PC-9 (cell line): ENCODE measurements at regions not wholly inside any gene's neighbourhood (a gene's known extent, or its start where the extent isn't known, plus 50 kb on each side); places are given as distances from the start of the nearest gene placed in this dataset.

Source experiments
- EZH2 ChIP-seq: fragments of 200-600 bp; sonication (generic); IDR thresholded peaks from 2 replicates; pipeline ENCODE4 v1.8.0; 2017; ENCODE audit warnings: antibody characterized with exemption, low read depth
- TF ChIP-seq, protein P1 (sequence below): fragments of 200-600 bp; sonication (generic); conservative IDR thresholded peaks from 2 replicates; pipeline ENCODE4 v1.6.1; 2017; ENCODE audit warnings: mixed run types, antibody characterized with exemption, mild to moderate bottlenecking, moderate library complexity

DNA sequence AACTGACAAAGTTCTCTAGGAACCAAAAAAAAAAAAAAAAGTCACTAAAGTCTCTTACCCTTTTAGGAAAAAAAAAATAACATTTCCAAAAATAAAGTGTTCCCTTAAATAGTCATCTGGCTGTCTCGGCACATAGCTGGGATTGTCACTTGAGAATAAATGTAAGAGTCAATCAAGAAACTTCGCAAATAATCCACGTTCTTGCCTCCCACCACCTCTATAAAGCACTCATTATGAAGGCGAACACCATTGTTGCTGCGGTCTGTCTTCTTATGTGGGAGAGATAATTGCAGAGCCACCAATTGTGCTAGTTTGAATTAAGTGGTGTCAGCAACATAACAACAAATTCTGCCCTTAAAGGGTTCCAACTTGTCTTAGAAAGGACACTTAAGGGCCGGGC, 163.7 kb downstream of the FBXO15 start:
- TF ChIP-seq EZH2, result no peak
- TF ChIP-seq, protein P1, sequence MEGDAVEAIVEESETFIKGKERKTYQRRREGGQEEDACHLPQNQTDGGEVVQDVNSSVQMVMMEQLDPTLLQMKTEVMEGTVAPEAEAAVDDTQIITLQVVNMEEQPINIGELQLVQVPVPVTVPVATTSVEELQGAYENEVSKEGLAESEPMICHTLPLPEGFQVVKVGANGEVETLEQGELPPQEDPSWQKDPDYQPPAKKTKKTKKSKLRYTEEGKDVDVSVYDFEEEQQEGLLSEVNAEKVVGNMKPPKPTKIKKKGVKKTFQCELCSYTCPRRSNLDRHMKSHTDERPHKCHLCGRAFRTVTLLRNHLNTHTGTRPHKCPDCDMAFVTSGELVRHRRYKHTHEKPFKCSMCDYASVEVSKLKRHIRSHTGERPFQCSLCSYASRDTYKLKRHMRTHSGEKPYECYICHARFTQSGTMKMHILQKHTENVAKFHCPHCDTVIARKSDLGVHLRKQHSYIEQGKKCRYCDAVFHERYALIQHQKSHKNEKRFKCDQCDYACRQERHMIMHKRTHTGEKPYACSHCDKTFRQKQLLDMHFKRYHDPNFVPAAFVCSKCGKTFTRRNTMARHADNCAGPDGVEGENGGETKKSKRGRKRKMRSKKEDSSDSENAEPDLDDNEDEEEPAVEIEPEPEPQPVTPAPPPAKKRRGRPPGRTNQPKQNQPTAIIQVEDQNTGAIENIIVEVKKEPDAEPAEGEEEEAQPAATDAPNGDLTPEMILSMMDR, result no peak
